H1 (cell line): ENCODE measurements at regions not wholly inside any gene's neighbourhood (a gene's known extent, or its start where the extent isn't known, plus 50 kb on each side); places are given as distances from the start of the nearest gene placed in this dataset.

Experiments used
- CTCF ChIA-PET: fragments of 300-600 bp; sonication (Branson Sonifier 250); formaldehyde crosslinking; loops from one replicate; lab custom pipeline; 2021; ENCODE audit not compliant: partially characterized antibody; lab: Charles Lee
- POLR2A ChIA-PET: fragments of 300-600 bp; sonication (Branson Sonifier 250); formaldehyde crosslinking; loops from one replicate; lab custom pipeline; 2021; ENCODE audit warnings: inconsistent platforms; ENCODE audit not compliant: partially characterized antibody; lab: Charles Lee
- DNase-seq, 2 experiments: peaks; one replicate each; pipeline versions ENCODE4 v3.0.0 to v3.0.0-alpha.2; 2010 to 2022; ENCODE audit warnings: low spot score in 2 of 2, low read depth in 1 of 2, mixed read lengths in 1 of 2
- FAIRE-seq: peaks from 2 replicates; lab custom pipeline; 2011; peaks lifted over from hg19 to GRCh38; lab: Jason Lieb, UNC
- H2AFZ ChIP-seq: 2 replicates; pipeline ENCODE4 v1.8.1; 2012; ENCODE audit warnings: low read length, inconsistent platforms
- H2AK5ac ChIP-seq: 2 replicates; pipeline ENCODE4 v1.6.1; 2013; ENCODE audit warnings: low read depth, low read length
- H2BK120ac ChIP-seq: replicated peaks from 2 replicates; pipeline ENCODE3; 2013; ENCODE audit warnings: low read depth, low read length, inconsistent platforms
- H2BK12ac ChIP-seq: 2 replicates; pipeline ENCODE4 v1.6.1; 2013; ENCODE audit warnings: low read depth, low read length
- H2BK15ac ChIP-seq: 2 replicates; pipeline ENCODE4 v1.6.1; 2013; ENCODE audit warnings: low read length
- H2BK20ac ChIP-seq: 2 replicates; pipeline ENCODE4 v1.6.1; 2013; ENCODE audit warnings: low read length
- H2BK5ac ChIP-seq: 2 replicates; pipeline ENCODE4 v1.6.1; 2013; ENCODE audit warnings: low read depth, low read length
- H3K14ac ChIP-seq: 2 replicates; pipeline ENCODE4 v1.6.1; 2013; ENCODE audit warnings: inconsistent platforms; ENCODE audit not compliant: insufficient read length
- H3K18ac ChIP-seq: 2 replicates; pipeline ENCODE4 v1.6.1; 2013; ENCODE audit warnings: low read length; ENCODE audit errors: extremely low read depth
- H3K23ac ChIP-seq: 2 replicates; pipeline ENCODE4 v1.6.1; 2013; ENCODE audit warnings: inconsistent platforms; ENCODE audit not compliant: insufficient read length
- H3K23me2 ChIP-seq: 2 replicates; pipeline ENCODE4 v1.6.1; 2013; ENCODE audit warnings: low read depth, low read length
- H3K27ac ChIP-seq: 2 replicates; pipeline ENCODE4 v1.6.1; 2011; ENCODE audit warnings: low read depth, low read length, inconsistent platforms
- H3K27me3 ChIP-seq, 4 experiments: replicated peaks in 1 of 4; 1 replicate in 1 of 4; 2 replicates in 3 of 4; pipeline versions ENCODE4 v1.6.1 to v1.8.1; 2011 to 2013; ENCODE audit warnings: low read length in 3 of 4, mild to moderate bottlenecking in 3 of 4, inconsistent platforms in 2 of 4, mixed read lengths in 2 of 4, moderate library complexity in 1 of 4; ENCODE audit not compliant: control insufficient read depth in 3 of 4, insufficient read depth in 3 of 4; ENCODE audit errors: extremely low read depth in 1 of 4
- H3K36me3 ChIP-seq, 4 experiments: 2 replicates each; pipeline versions ENCODE4 v1.6.1 to v1.8.1; 2011 to 2013; ENCODE audit warnings: mild to moderate bottlenecking in 4 of 4, low read length in 3 of 4, moderate library complexity in 2 of 4, control low read depth in 1 of 4, inconsistent platforms in 1 of 4; ENCODE audit not compliant: insufficient read depth in 4 of 4, control insufficient read depth in 2 of 4
- H3K4ac ChIP-seq: replicated peaks from 2 replicates; pipeline ENCODE3; 2013; ENCODE audit warnings: low read length, low read depth, mixed read lengths, inconsistent platforms; ENCODE audit not compliant: insufficient read length
- H3K4me1 ChIP-seq, 4 experiments: replicated peaks in 1 of 4; 1 replicate in 1 of 4; 2 replicates in 3 of 4; pipeline versions ENCODE4 v1.6.1 to v1.8.1; 2011 to 2013; ENCODE audit warnings: low read length in 3 of 4, inconsistent platforms in 2 of 4, mixed read lengths in 1 of 4; ENCODE audit not compliant: insufficient read depth in 4 of 4, control insufficient read depth in 3 of 4
- H3K4me2 ChIP-seq, 2 experiments: 2 replicates each; pipeline versions ENCODE4 v1.6.1 to v1.8.1; 2011 to 2013; ENCODE audit warnings: low read depth in 2 of 2, low read length in 2 of 2, control low read depth in 1 of 2, inconsistent platforms in 1 of 2, mild to moderate bottlenecking in 1 of 2; ENCODE audit not compliant: insufficient read depth in 1 of 2
- H3K4me3 ChIP-seq, 4 experiments: fragments of 200-600, 300-600 bp in 1 of 4; sonication (generic), shearing (Covaris generic), sonication (Bioruptor Twin) in 1 of 4; 2 replicates each; pipeline versions ENCODE4 v1.5.1 to v1.8.1; 2011 to 2016; ENCODE audit warnings: low read length in 4 of 4, low read depth in 3 of 4, control low read depth in 2 of 4, inconsistent platforms in 2 of 4, mild to moderate bottlenecking in 2 of 4, mixed read lengths in 1 of 4, moderate library complexity in 1 of 4; ENCODE audit not compliant: insufficient read depth in 2 of 4; ENCODE audit errors: extremely low read depth in 1 of 4
- H3K56ac ChIP-seq: replicated peaks from 2 replicates; pipeline ENCODE3; 2013; ENCODE audit warnings: low read depth, mild to moderate bottlenecking, mixed read lengths, low read length, inconsistent platforms; ENCODE audit not compliant: insufficient read length
- H3K79me1 ChIP-seq: 2 replicates; pipeline ENCODE4 v1.6.1; 2013; ENCODE audit warnings: low read depth, low read length, control low read depth
- H3K79me2 ChIP-seq, 2 experiments: 2 replicates each; pipeline versions ENCODE4 v1.6.1 to v1.8.1; 2012 to 2013; ENCODE audit warnings: low read length in 2 of 2, mild to moderate bottlenecking in 2 of 2, inconsistent platforms in 1 of 2; ENCODE audit not compliant: insufficient read depth in 2 of 2, control insufficient read depth in 1 of 2
- H3K9ac ChIP-seq, 4 experiments: replicated peaks in 1 of 4; 1 replicate in 1 of 4; 2 replicates in 3 of 4; pipeline versions ENCODE4 v1.6.1 to v1.8.1; 2011 to 2013; ENCODE audit warnings: low read depth in 3 of 4, low read length in 3 of 4, control low read depth in 2 of 4, mild to moderate bottlenecking in 2 of 4, moderate library complexity in 2 of 4, inconsistent platforms in 1 of 4; ENCODE audit errors: extremely low read depth in 1 of 4
- H3K9me3 ChIP-seq, 2 experiments: 2 replicates each; pipeline versions ENCODE4 v1.6.1 to v1.8.1; 2012 to 2013; ENCODE audit warnings: mild to moderate bottlenecking in 2 of 2, moderate library complexity in 2 of 2, control low read depth in 1 of 2, inconsistent platforms in 1 of 2, low read depth in 1 of 2, low read length in 1 of 2, mixed read lengths in 1 of 2; ENCODE audit not compliant: insufficient read depth in 2 of 2
- H4K20me1 ChIP-seq, 2 experiments: replicated peaks in 1 of 2; 2 replicates each; pipeline versions ENCODE3 to v1.8.1; 2011 to 2013; ENCODE audit warnings: inconsistent platforms in 2 of 2, low read length in 2 of 2, mild to moderate bottlenecking in 1 of 2; ENCODE audit not compliant: insufficient read depth in 2 of 2, control insufficient read depth in 1 of 2
- H4K5ac ChIP-seq: 2 replicates; pipeline ENCODE4 v1.6.1; 2013; ENCODE audit warnings: low read length, low read depth, mixed read lengths, inconsistent platforms; ENCODE audit not compliant: insufficient read length
- H4K8ac ChIP-seq: 2 replicates; pipeline ENCODE4 v1.8.0; 2013; ENCODE audit warnings: mild to moderate bottlenecking, moderate library complexity, low read length, inconsistent platforms; ENCODE audit not compliant: insufficient read depth; ENCODE audit errors: extremely low read depth
- H4K91ac ChIP-seq: replicated peaks from 2 replicates; pipeline ENCODE3; 2013; ENCODE audit warnings: low read length, mixed read lengths, inconsistent platforms; ENCODE audit not compliant: insufficient read length
- CHD1 ChIP-seq: IDR thresholded peaks from 2 replicates; pipeline ENCODE4 v1.6.1; 2012; ENCODE audit warnings: low read depth, low read length, improper control_type of control experiment
- CHD2 ChIP-seq: IDR thresholded peaks from 2 replicates; pipeline ENCODE4 v1.6.1; 2012; ENCODE audit warnings: low read length, improper control_type of control experiment
- CREB1 ChIP-seq: IDR thresholded peaks from 2 replicates; pipeline ENCODE4 v1.6.1; 2012; ENCODE audit warnings: inconsistent platforms
- CTBP2 ChIP-seq: IDR thresholded peaks from 2 replicates; pipeline ENCODE4 v1.7.0; 2011; ENCODE audit warnings: borderline replicate concordance, mild to moderate bottlenecking, moderate library complexity, mixed read lengths, low read length; ENCODE audit not compliant: insufficient read depth, insufficient read length
- HDAC2 ChIP-seq, 2 experiments: fragments of 300-600 bp in 1 of 2; sonication (generic) in 1 of 2; IDR thresholded peaks; 2 replicates each; pipeline ENCODE4 v1.6.1; 2011 to 2012; ENCODE audit warnings: low read depth in 2 of 2, low read length in 2 of 2, mild to moderate bottlenecking in 2 of 2, moderate library complexity in 2 of 2, borderline replicate concordance in 1 of 2, inconsistent platforms in 1 of 2
- MAX ChIP-seq: IDR thresholded peaks from 2 replicates; pipeline ENCODE4 v1.6.1; 2012; ENCODE audit warnings: inconsistent platforms
- POLR2A ChIP-seq, 2 experiments: IDR thresholded peaks; 1 replicate in 1 of 2; 2 replicates in 1 of 2; pipeline ENCODE4 v1.6.1; 2011; ENCODE audit warnings: low read depth in 2 of 2, low read length in 2 of 2, mild to moderate bottlenecking in 2 of 2; ENCODE audit errors: control extremely low read depth in 1 of 2
- RXRA ChIP-seq: IDR thresholded peaks from 2 replicates; pipeline ENCODE4 v1.6.1; 2011; ENCODE audit warnings: low read depth, mild to moderate bottlenecking, low read length, moderate library complexity; ENCODE audit not compliant: insufficient read depth
- SP4 ChIP-seq: IDR thresholded peaks from 2 replicates; pipeline ENCODE4 v1.6.1; 2012; ENCODE audit warnings: low read length, inconsistent platforms
- SRF ChIP-seq: IDR thresholded peaks from 2 replicates; pipeline ENCODE4 v1.6.1; 2011; ENCODE audit warnings: mild to moderate bottlenecking, low read depth, low read length, moderate library complexity
- WGBS, 2 experiments: shearing (Covaris generic) in 1 of 2; methylation state at CpG; one replicate each; pipeline versions ENCODE4 v1.1.6 to v1.1.7; 2013 to 2015; ENCODE audit warnings: low lambda C conversion rate in 2 of 2, mixed read lengths in 2 of 2, inconsistent platforms in 1 of 2, low coverage in 1 of 2, missing lambda C conversion rate in 1 of 2; ENCODE audit not compliant: insufficient replicate concordance in 2 of 2, insufficient coverage in 1 of 2, insufficient read length in 1 of 2; ENCODE audit errors: extremely low coverage in 1 of 2, missing lambda C conversion rate in 1 of 2; 5-methylcytosine and 5-hydroxymethylcytosine counted together

- Histone ChIP-seq H2BK12ac (no peak overlapping the region), H2BK120ac (no peak overlapping the region), H4K91ac (no peak overlapping the region), H2AFZ (no peak overlapping the region), H3K9ac (no peak overlapping the region), H3K14ac (no peak overlapping the region), H3K27ac (no peak overlapping the region), H3K27me3 (no peaks in the 10 kb centered on the region), H2BK15ac (no peak overlapping the region), H3K23ac (no peak overlapping the region), H3K18ac (no peak overlapping the region), H3K4me3 (no peak overlapping the region), H4K20me1 (no peaks in the 10 kb centered on the region), H2BK20ac (no peak overlapping the region), H3K4me2 (no peak overlapping the region), H3K4ac (no peak overlapping the region), H4K8ac (no peak overlapping the region), H3K4me1 (no peaks in the 10 kb centered on the region), H3K36me3 (no peaks in the 10 kb centered on the region), H3K79me1 (no peaks in the 10 kb centered on the region), H3K79me2 (no peaks in the 10 kb centered on the region), H2BK5ac (no peak overlapping the region), H3K23me2 (no peaks in the 10 kb centered on the region), H2AK5ac (no peak overlapping the region), H3K9me3 (no peaks in the 10 kb centered on the region), H4K5ac (no peak overlapping the region), H3K56ac (no peak overlapping the region)
- ChIA-PET CTCF (interaction anchor here (0.6 kb wide), 1 partner anchor 488 kb away, joined by 3 read pairs; no protein-coding TSS in a partner anchor), POLR2A (no interaction called here)
- TF ChIP-seq POLR2A (IDR thresholded peaks at IDR 0.05; ENCODE audit: control extremely low read depth in 1 of 2, low read depth in 2 of 2, low read length in 2 of 2) (no peak), CHD1 (no peak), SP4 (no peak), CREB1 (no peak), RXRA (no peak), MAX (no peak), HDAC2 (IDR thresholded peaks at IDR 0.05; ENCODE audit: borderline replicate concordance in 1 of 2, low read depth in 2 of 2, low read length in 2 of 2) (no peak), SRF (no peak), CHD2 (no peak), CTBP2 (no peak)
- no peak for DNase-seq
- FAIRE-seq, result no peak
- 88% methylated on average over 3 of the region's 3 CpGs; no CpG with 5 or more reads in 1 of the 2 experiments for WGBS, 2 experiments
Measured at GRCh38 chr4:133869486-133869885, 332.1 kb downstream of the PABPC4L start.
